ENCODE measurements at regions not wholly inside any gene's neighbourhood (a gene's known extent, or its start where the extent isn't known, plus 50 kb on each side); places are given as distances from the start of the nearest gene placed in this dataset.

DNA sequence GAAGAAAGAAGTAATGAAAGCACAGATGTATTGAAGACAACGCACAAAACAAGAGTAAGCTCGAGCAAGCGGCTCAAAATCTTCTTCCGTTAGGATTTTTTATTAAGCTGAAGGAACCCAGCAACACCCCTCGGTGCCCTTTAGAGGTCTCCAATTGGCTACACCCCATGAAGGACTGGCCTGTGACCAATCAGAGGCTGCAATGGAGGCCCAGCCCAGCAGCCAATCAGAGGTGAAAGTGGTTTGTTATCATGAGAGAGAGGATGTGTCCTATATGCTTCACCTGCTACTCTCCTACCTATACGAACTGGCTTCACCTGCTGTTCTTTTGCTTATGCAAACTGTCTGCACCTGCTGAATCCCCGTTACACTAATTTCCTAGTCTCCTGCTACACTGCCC is 358.8 kb downstream of the C12orf50 start:
- Mint-ChIP-seq H3K9me3 (ENCODE audit: low read depth) (peaks cover 5% of the 10 kb centered on the region), H3K4me1 (ENCODE audit: low read depth) (peaks cover 24% of the 10 kb centered on the region), H3K4me3 (ENCODE audit: unreplicated experiment) (no peak overlapping the region), H3K36me3 (ENCODE audit: low read depth) (no peaks in the 10 kb centered on the region), H3K27ac (ENCODE audit: unreplicated experiment) (no peak overlapping the region), H3K27me3 (ENCODE audit: low read depth) (no peaks in the 10 kb centered on the region)
- DNase-seq (ENCODE audit: low spot score), result no peak
- TF ChIP-seq, protein P1, sequence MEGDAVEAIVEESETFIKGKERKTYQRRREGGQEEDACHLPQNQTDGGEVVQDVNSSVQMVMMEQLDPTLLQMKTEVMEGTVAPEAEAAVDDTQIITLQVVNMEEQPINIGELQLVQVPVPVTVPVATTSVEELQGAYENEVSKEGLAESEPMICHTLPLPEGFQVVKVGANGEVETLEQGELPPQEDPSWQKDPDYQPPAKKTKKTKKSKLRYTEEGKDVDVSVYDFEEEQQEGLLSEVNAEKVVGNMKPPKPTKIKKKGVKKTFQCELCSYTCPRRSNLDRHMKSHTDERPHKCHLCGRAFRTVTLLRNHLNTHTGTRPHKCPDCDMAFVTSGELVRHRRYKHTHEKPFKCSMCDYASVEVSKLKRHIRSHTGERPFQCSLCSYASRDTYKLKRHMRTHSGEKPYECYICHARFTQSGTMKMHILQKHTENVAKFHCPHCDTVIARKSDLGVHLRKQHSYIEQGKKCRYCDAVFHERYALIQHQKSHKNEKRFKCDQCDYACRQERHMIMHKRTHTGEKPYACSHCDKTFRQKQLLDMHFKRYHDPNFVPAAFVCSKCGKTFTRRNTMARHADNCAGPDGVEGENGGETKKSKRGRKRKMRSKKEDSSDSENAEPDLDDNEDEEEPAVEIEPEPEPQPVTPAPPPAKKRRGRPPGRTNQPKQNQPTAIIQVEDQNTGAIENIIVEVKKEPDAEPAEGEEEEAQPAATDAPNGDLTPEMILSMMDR (IDR thresholded peaks at IDR 0.05), result no peak

DNA sequence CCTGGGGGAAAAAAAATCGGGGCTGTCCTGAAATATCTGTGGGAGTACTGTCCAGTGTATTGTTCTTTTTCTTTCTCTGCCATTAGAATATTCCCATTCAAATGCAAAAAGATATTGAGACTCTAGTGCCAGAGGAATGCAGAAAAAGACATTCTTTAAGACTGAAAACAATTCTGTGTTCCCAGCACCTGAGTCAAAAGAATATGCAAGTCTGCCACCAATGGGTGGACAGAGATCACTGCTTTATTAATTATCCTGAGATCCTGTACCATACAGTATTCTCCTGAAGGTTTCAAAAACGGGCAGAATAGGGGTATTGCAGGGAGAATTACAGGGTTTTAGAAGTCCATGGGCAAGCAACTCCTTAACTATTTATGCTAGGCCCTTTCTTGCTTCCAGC is 361.8 kb downstream of the C12orf50 start:
- H3K9me3 Mint-ChIP-seq (ENCODE audit: low read depth), result peaks cover 4% of the 10 kb centered on the region
- H3K4me3 Mint-ChIP-seq (ENCODE audit: unreplicated experiment), result no peak overlapping the region
- peaks cover 26% of the 10 kb centered on the region for H3K4me1 Mint-ChIP-seq (ENCODE audit: low read depth)
- H3K27me3 Mint-ChIP-seq (ENCODE audit: low read depth), result no peaks in the 10 kb centered on the region
- no peak for DNase-seq (ENCODE audit: low spot score)
- no peaks in the 10 kb centered on the region for H3K36me3 Mint-ChIP-seq (ENCODE audit: low read depth)
- no peak overlapping the region for H3K27ac Mint-ChIP-seq (ENCODE audit: unreplicated experiment)
- TF ChIP-seq, protein P1 (IDR thresholded peaks at IDR 0.05), result peak; percentile 72

DNA sequence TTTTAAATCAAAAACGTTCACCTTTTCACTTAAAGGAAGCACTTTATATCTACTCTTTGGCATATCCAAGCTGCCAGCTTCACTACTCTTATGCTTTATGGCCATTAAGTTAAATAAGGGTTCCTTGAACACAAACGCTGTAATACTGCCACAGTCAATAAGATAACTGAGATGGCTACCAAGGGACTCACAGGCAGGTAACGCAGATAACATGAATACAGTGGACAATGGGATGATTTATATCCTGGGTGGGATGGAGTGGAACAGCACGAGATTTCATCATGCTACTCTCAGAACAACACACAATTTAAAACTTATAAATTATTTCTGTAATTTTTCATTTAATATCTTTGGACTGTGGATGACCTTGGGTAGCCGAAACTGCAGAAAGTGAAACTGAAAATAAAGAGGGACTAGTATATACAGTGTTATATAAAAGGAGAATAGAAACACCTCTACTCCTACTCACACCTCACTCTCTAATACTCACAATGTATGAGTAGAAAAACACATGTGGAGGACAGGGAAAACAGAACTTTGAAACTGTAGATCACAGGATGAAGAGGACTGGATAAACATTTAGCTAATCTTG is 367.3 kb downstream of the C12orf50 start:
- H3K4me3 Mint-ChIP-seq (ENCODE audit: unreplicated experiment), result no peak overlapping the region
- peaks cover 14% of the 10 kb centered on the region for H3K4me1 Mint-ChIP-seq (ENCODE audit: low read depth)
- TF ChIP-seq, protein P1 (IDR thresholded peaks at IDR 0.05), result no peak
- no peak for DNase-seq (ENCODE audit: low spot score)
- H3K9me3 Mint-ChIP-seq (ENCODE audit: low read depth), result no peaks in the 10 kb centered on the region
- H3K36me3 Mint-ChIP-seq (ENCODE audit: low read depth), result no peaks in the 10 kb centered on the region
- no peak overlapping the region for H3K27ac Mint-ChIP-seq (ENCODE audit: unreplicated experiment)
- no peaks in the 10 kb centered on the region for H3K27me3 Mint-ChIP-seq (ENCODE audit: low read depth)

DNA sequence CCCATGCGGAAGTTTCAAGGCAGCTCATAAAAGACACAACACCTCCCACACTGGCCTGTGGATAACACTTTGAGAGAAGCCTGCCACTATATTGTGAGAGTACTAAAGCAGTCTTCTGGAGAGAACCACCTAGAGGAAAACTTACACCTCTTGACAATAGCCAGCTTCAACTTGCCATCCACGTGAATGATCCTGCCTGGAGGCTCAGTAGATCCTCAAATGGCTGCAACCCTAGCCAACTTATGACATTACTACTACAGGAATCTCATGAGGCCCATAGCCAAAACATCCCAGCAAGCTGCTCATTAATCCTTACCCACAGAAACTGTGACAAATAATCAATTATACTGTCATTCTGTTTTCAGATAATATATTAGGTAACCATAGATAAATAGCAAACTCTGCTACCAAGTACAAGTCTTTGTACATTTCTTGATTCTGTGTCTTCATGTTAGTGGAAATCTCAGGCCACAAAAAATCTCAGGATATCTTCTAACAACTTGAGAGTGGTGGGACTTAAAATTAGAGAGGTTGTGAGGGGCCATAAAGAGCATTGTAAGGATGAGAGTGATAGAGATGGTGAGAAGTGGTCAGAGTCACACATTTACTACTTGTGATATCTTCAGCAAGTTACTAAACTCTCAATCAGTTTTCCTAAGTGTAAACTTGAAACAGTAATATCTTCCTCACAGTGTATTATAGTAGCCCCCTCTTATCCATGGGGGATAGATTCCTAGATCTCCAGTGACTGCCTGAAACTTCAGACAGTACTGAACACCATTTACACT is 368.0 kb downstream of the C12orf50 start:
- no peak for DNase-seq (ENCODE audit: low spot score)
- no peak overlapping the region for H3K27ac Mint-ChIP-seq (ENCODE audit: unreplicated experiment)
- H3K27me3 Mint-ChIP-seq (ENCODE audit: low read depth), result no peaks in the 10 kb centered on the region
- no peaks in the 10 kb centered on the region for H3K36me3 Mint-ChIP-seq (ENCODE audit: low read depth)
- no peaks in the 10 kb centered on the region for H3K9me3 Mint-ChIP-seq (ENCODE audit: low read depth)
- TF ChIP-seq, protein P1 (IDR thresholded peaks at IDR 0.05), result no peak
- peaks cover 9% of the 10 kb centered on the region for H3K4me1 Mint-ChIP-seq (ENCODE audit: low read depth)
- H3K4me3 Mint-ChIP-seq (ENCODE audit: unreplicated experiment), result no peak overlapping the region

DNA sequence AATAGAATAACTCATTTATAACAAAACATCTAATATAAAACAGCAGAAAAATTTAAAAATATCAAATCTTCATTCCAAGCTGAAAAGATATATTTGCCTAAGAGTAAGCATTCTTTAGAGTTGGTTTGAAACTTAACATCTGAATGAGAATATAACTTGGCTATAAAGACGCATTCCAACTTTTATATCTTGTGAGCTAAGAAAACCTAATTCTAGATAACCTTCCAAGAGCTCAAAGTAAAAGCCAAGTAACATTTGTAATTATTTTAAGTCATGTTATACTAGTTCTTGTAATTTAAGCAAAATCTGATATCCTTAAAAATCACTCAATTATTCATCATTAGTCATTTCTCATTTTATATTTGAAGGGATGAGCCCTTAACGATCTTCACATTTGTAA is 368.9 kb downstream of the C12orf50 start:
- no peak overlapping the region for H3K27ac Mint-ChIP-seq (ENCODE audit: unreplicated experiment)
- DNase-seq (ENCODE audit: low spot score), result no peak
- no peak overlapping the region for H3K4me3 Mint-ChIP-seq (ENCODE audit: unreplicated experiment)
- no peaks in the 10 kb centered on the region for H3K36me3 Mint-ChIP-seq (ENCODE audit: low read depth)
- peaks cover 5% of the 10 kb centered on the region for H3K4me1 Mint-ChIP-seq (ENCODE audit: low read depth)
- H3K9me3 Mint-ChIP-seq (ENCODE audit: low read depth), result no peaks in the 10 kb centered on the region
- no peaks in the 10 kb centered on the region for H3K27me3 Mint-ChIP-seq (ENCODE audit: low read depth)
- TF ChIP-seq, protein P1 (IDR thresholded peaks at IDR 0.05), result no peak
